ENCODE measurements at regions not wholly inside any gene's neighbourhood (a gene's known extent, or its start where the extent isn't known, plus 50 kb on each side); places are given as distances from the start of the nearest gene placed in this dataset.
"Not testable (repeated sequence)": the region's sequence is repeated elsewhere in the genome, so short reads cannot be mapped to it uniquely, and the experiment has no call there.

DNA sequence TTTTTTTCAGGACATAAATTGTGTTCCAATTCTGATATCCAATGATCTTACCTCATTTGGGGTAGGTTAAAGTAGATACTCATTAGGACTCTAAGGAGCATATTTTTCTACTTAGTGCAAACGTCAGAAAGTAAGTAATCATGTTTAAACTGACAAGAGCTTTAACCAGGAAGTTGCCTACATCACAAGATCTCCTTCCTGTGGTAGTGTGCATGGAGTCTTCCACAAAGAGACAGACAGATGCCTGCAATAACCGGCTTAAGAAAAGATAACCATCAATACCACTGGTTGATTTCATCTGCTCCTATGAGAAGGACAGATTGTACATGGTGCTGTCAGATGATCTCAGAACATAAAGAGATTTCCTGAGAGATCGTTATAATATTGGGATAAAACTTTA, 160.0 kb downstream of the POTEB3 start:
- no CpG with 5 or more reads among the region's 3 CpGs for WGBS, 2 experiments (ENCODE audit: extremely low coverage in 2 of 2, insufficient read length in 1 of 2)
- CTCF ChIA-PET; dilution Hi-C loops (cut with HindIII; ENCODE audit: low sequenced_read_pairs, unreplicated experiment): not testable (repeated sequence)

GRCh38 chr15:21272176-21272982, 167.9 kb downstream of the POTEB3 start:
- H3K4me3 ChIP-seq (ENCODE audit: insufficient read depth, low read depth, low read length); H4K8ac ChIP-seq (ENCODE audit: low read depth in 2 of 2, low read length in 2 of 2); H4K91ac ChIP-seq (ENCODE audit: insufficient read depth, low read depth, low read length); H2BK120ac ChIP-seq (ENCODE audit: low read depth, low read length); H3K9ac ChIP-seq (ENCODE audit: low read depth, low read length); H3K14ac ChIP-seq (replicated peaks; ENCODE audit: low read depth, low read length); H3K9me1 ChIP-seq (ENCODE audit: insufficient read depth, low read length); BruUV-seq (replicated peaks); H3K27me3 ChIP-seq (ENCODE audit: control insufficient read depth, insufficient read depth, low read length); H3K27ac ChIP-seq (ENCODE audit: insufficient read depth, low read length); H3K23ac ChIP-seq (ENCODE audit: low read depth, low read length); H3K36me3 ChIP-seq (ENCODE audit: control insufficient read depth, insufficient read depth, low read length); in situ Hi-C loops (cut with MboI; ENCODE audit: low sequenced_read_pairs); H2AK5ac ChIP-seq (ENCODE audit: low read depth, low read length); DNase-seq; H2BK15ac ChIP-seq (ENCODE audit: low read depth, low read length); H2BK5ac ChIP-seq (ENCODE audit: low read depth, low read length, poor library complexity, severe bottlenecking); H3K56ac ChIP-seq (ENCODE audit: extremely low read depth, insufficient read depth, low read length); H3K4me1 ChIP-seq (ENCODE audit: control insufficient read depth, insufficient read depth, low read length); H4K20me1 ChIP-seq (ENCODE audit: insufficient read depth, low read length); H4K5ac ChIP-seq (ENCODE audit: low read depth, low read length); ATAC-seq (ENCODE audit: low read depth); H3K79me1 ChIP-seq (ENCODE audit: low read depth in 1 of 2, low read length in 2 of 2); H3K4me2 ChIP-seq (ENCODE audit: low read depth, low read length); H3K18ac ChIP-seq (ENCODE audit: low read depth, low read length); H2AK9ac ChIP-seq (replicated peaks; ENCODE audit: low read depth, low read length, poor library complexity); intact Hi-C loops (cut with micrococcal nuclease); H2BK20ac ChIP-seq (ENCODE audit: low read depth, low read length); POLR2A ChIA-PET (ENCODE audit: unreplicated experiment); H3K4ac ChIP-seq (ENCODE audit: low read depth, low read length); H2AFZ ChIP-seq (replicated peaks; ENCODE audit: low read length, poor library complexity); dilution Hi-C loops (cut with HindIII; ENCODE audit: low sequenced_read_pairs, unreplicated experiment): not testable (repeated sequence)
- H3K9me3 ChIP-seq (ENCODE audit: control insufficient read depth, insufficient read depth, low read length), result peaks cover 13% of the 10 kb centered on the region
- 22% methylated on average over 2 of the region's 3 CpGs; no CpG with 5 or more reads in 1 of the 2 experiments for WGBS, 2 experiments (ENCODE audit: extremely low coverage in 2 of 2, insufficient read length in 1 of 2)
- CTCF ChIA-PET, result interaction anchor here (0.5 kb wide), 1 partner anchor 14 kb away, joined by 3 read pairs; no protein-coding TSS in a partner anchor

More for the DNA sequence above, 160.0 kb downstream of the POTEB3 start:
- POLR2A ChIA-PET (ENCODE audit: unreplicated experiment); H3K27ac ChIP-seq (ENCODE audit: insufficient read depth, low read length); H3K23ac ChIP-seq (ENCODE audit: low read depth, low read length); ATAC-seq (ENCODE audit: low read depth); H3K9me3 ChIP-seq (ENCODE audit: control insufficient read depth, insufficient read depth, low read length); H3K36me3 ChIP-seq (ENCODE audit: control insufficient read depth, insufficient read depth, low read length); H3K9ac ChIP-seq (ENCODE audit: low read depth, low read length); H3K18ac ChIP-seq (ENCODE audit: low read depth, low read length); H2AFZ ChIP-seq (replicated peaks; ENCODE audit: low read length, poor library complexity); H2BK120ac ChIP-seq (ENCODE audit: low read depth, low read length); H3K4me3 ChIP-seq (ENCODE audit: insufficient read depth, low read depth, low read length); DNase-seq; H3K4me1 ChIP-seq (ENCODE audit: control insufficient read depth, insufficient read depth, low read length); H3K14ac ChIP-seq (replicated peaks; ENCODE audit: low read depth, low read length); in situ Hi-C loops (cut with MboI; ENCODE audit: low sequenced_read_pairs); BruUV-seq (replicated peaks); H3K4me2 ChIP-seq (ENCODE audit: low read depth, low read length); H2AK5ac ChIP-seq (ENCODE audit: low read depth, low read length); H4K20me1 ChIP-seq (ENCODE audit: insufficient read depth, low read length); H2AK9ac ChIP-seq (replicated peaks; ENCODE audit: low read depth, low read length, poor library complexity); H2BK20ac ChIP-seq (ENCODE audit: low read depth, low read length); H3K79me1 ChIP-seq (ENCODE audit: low read depth in 1 of 2, low read length in 2 of 2); H4K8ac ChIP-seq (ENCODE audit: low read depth in 2 of 2, low read length in 2 of 2); intact Hi-C loops (cut with micrococcal nuclease); H4K91ac ChIP-seq (ENCODE audit: insufficient read depth, low read depth, low read length); H4K5ac ChIP-seq (ENCODE audit: low read depth, low read length); H3K27me3 ChIP-seq (ENCODE audit: control insufficient read depth, insufficient read depth, low read length); H3K56ac ChIP-seq (ENCODE audit: extremely low read depth, insufficient read depth, low read length); H3K4ac ChIP-seq (ENCODE audit: low read depth, low read length); H2BK5ac ChIP-seq (ENCODE audit: low read depth, low read length, poor library complexity, severe bottlenecking); H2BK15ac ChIP-seq (ENCODE audit: low read depth, low read length); H3K9me1 ChIP-seq (ENCODE audit: insufficient read depth, low read length): not testable (repeated sequence)
